HG03039 (cell line): ENCODE measurements at regions not wholly inside any gene's neighbourhood (a gene's known extent, or its start where the extent isn't known, plus 50 kb on each side); places are given as distances from the start of the nearest gene placed in this dataset.
A peak's percentile ranks its signal among the peaks of the same experiment; 100 is the strongest.

ENCODE experiments used
- ATAC-seq: cut with Tn5 transposase; IDR thresholded peaks from one replicate; pipeline ENCODE4 v1.9.1; 2021; ENCODE audit warnings: mild to moderate bottlenecking, moderate library complexity; ENCODE audit not compliant: unreplicated experiment

DNA sequence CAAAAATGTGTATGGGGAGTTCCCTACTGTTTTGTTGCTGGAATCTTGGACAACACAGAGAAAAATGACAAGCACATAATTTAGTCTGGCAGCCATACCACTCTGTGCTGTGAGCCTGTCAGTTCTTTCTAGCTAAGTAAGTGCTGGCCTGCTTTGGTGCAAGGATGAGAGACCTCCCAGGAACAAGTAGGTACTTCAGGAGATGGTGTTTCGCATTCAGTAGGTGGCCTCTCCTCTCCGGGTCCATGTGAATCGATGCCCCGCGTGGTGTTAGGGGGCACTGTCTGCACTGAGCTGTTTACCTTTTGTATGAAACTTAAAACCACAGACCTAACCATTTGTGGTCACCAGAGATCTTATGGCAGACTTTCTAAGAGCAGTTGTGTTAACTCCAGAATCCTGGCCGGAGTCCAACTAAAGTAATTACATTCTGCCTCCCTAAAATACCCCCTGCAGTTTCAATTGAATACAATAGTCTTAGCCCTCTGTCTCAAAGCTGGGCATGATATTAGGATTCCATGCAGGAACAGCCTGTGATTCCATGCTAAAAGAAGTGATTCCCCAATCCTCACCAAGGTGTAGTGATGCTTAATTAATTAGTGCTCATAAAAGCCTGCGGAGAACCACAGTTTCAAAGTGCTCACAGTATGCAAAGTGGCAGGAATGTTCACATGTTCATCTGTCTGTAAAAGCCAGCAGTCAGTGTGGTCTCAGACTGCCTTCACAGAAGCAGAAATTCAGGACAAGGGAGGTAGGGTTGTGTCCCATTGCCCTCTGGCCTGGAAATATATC is 64.2 kb downstream of the LLPH start:
- ATAC-seq, result peak; percentile 58

DNA sequence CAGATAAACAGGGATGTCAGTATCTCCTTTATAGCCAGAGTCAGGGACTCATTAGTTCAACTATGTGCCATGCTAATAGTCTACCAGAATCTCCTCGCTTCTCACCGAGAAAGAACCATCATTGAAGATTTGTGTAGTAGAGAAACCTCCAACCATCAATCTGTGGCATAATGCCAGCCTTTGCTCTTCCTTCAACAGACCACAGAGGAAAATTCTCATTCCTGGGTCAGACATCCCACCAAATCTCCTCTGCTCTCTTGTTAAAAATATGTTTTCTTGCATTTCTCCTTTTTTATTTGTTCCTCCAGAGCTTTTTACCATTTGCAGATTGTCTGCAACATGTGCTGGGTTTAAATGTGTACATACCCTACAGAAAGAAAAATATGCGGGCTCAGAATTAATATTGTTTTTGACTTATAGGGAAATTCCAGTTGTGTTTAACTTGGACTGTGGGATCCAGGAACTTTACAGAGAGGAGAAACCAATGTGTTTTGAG is 64.9 kb downstream of the LLPH start:
- no peak for ATAC-seq

DNA sequence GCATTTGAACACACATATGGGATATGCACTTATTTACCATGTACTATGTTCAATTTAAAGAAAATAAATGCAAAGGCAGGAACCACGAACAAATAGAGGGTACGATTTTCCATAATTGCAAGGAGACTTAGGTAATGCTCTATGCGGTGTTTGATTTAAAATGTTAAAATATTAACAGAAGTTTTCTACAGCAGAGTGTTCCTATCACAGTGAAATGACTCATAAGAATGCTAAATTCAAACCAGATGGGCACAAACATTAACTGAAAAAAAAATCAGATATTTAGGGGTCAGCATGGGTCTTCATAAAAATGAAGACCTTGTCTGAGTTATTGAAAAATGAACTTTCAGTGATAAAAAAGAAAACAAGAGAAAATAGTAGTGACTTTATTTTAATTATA is 65.4 kb downstream of the LLPH start:
- no peak for ATAC-seq

DNA sequence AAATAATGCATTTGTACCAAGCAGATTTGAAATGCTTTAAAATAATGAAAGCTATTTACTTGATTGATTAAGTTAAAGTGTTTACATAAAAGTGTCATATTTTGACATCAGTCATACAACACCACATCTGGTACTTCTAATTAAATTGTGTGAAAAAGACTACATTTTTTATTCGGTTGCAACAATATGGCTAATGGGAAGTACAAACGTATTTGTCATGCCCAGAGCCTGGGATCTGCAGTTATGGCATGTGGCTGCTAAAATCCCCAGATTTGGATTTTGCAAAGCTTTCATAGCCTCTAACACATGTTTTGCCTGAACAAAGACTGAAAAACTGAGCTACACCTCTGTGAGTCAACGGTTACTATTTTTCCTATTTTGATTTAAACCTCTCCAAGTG is 66.6 kb downstream of the LLPH start:
- ATAC-seq, result no peak

DNA sequence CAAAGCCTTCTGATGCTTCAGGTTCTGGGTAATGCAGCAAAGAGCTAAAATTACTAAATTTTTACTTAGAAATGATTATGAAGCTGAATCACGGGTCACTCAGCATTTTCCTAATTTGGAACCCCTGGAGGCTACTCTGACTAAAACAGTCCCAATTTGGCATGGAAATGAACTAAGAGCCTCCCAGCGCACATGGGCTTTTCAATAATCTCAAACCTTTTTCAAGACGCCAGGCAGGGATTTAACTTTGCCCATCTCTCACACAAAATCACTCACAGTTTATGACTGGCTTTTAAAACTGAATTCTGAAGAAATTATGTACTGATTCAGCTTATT is 68.3 kb downstream of the LLPH start:
- ATAC-seq, result no peak

DNA sequence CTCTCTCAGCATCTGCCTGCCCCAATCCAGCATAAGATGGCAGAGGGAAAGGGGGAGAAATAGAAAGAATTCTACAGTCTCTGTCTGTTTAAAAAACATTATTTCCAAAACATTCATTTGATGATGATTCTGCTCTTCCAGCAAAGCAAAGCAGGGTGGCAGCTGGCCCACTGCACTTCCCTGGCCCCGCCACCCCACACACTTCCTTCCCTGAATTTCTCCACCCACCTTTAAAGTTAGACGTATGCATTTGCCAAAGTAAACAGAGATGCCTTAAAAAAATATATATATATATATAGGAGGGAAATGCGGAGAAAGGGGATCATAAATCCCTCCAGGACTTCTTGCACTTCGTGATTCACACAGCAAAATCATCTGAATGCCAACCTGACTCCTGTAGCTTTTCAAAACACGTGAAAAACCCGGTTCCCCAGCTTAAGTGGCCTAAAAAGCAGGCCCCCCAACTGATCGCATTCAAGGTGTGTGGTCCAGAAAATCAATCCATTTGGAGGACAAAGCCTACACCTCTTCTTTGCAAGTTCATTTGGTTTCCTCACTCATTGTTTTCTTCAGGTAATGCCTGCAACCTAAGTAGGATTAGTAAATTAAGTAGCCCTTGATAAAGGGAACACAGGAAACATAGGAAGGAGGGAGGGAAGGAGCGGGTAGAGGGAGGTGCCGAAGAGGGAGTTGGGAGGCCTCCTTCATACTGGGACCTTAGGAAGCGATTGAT is 68.8 kb downstream of the LLPH start:
- no peak for ATAC-seq

DNA sequence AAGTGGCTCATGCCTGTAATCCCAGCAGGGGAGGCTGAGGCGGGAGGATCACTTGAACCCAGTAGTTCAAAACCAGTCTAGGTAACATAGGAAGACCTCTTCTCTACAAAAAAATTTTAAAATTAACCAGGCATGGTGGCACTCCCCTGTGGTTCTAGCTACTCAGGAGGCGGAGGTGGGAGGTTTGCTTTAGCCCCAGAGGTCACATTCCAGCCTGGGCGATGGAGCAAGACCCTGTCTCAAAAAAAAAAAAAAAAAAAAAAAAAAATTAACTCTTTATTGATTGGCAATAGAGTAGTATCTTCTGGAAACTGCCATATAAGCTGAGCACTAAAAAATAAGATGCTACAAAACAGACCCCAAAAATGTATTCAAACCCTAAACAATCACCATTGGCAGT is 69.5 kb downstream of the LLPH start:
- ATAC-seq, result no peak

DNA sequence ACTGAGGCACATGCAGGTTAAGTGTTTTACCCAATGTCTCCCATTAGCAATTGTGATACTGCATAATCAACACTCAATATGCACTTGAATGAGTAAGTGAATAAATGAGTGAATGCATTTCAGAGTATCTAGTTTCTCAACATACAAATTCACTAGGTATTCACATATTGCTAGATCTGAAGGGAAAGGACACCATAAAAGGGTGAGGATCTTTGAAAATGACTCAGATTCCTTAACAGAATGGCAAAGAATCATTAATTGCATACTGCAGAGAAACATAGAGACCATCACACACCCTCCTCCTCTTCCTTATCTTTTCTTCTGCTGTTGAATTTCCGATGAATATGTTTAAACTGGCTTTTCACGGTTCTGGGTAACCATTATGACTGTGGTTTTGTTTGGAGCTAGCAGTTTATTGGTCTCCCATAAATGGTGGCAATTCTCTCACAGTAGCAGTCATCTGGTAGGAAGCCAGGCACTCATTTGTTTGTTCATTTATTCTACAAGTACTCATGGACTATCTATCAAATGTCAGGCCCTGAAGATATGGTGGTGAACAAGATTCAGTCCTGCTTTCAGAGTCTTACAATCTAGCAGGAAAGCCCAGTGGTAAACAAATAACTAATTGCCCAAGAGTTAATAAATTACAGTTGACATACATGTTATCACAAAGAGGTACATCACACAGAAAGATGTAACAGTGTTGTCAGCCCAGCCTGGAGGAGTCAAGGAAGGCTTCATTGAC is 70.2 kb downstream of the LLPH start:
- no peak for ATAC-seq

DNA sequence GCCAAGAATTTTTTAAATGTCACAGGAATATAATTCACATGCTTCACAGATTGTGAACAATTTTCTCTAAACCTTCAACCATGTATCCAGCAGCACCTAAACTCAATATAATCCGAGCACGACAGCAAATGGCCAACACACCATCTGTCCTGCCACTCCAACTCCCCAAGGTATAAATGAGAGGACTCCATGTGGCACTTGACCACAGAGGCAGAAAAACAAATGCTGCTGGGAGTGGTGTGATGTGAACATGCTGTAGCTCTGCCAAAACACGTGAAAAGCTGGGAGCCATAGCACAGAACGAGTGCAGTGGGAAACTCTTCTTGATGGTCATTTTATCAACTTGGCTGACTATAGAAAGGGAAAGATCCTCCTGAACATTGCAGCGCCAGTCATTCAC is 70.9 kb downstream of the LLPH start:
- no peak for ATAC-seq

DNA sequence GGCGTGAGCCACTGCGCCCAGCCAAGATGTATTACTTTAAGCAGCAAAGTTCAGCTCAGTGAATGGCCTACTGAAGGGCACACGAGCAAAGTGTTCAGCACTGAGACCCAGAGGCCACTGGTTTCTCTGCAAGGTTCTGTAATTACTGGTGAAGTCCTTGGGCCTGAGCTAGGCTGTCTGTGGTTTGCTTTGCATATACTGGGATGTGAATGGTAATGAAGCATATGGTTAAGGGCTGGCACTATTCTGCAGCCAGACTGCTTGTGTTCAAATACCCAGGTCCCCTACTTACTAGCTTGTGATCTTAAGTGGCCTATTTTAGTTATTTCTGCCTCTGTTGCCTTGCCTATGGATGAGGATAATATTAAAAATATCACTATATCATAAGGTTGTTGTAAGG is 72.0 kb downstream of the LLPH start:
- no peak for ATAC-seq

DNA sequence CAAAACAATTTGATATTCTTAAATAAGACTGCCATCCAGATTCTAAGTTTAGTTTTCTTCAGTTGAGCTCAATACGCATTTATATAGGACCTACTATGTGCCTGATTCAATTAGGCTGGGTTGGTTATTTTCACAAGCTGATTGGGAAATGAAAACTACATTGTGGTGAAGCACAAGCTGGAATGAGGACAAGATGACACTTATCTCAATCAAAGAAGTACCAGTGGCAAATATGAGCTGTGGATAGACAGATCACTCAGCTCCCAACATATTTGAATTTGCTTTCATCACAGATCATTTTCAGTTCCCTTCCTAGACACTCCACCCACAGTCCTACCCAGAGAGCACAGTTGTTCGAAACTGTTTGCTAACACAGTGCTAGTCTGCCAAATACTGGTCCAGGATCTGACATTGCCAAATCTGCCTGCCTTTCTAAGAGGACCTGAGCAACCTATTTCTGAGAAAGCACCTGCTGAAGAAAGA is 74.7 kb downstream of the LLPH start:
- peak; percentile 92 for ATAC-seq

DNA sequence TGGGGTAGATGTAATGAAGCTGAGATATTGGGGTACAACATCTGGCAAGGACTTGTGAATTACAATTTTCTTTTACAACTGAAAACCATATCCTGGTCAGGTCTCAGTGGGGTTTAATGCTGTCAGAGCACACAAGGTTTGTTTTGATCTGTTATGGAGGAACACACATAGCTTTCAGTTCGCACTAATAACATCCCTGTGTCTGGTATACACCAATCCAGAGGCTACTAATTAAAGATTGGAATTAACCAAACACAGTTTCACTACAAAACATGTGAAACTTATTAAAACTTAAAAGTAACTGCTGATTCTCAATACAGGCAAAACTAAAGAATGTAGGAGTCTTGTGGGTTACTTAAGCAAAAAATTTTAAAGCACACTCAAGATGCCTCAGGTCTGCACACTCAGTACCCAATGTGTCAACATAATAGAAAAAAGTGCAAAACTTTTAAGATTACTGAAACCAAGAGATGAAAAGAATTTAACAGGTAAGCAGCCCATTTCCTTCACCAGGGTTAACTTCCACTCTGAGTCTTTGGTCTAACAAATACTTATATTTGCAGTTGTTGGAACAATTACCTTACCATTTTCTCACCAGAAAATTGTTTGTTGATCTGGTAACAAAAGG is 77.4 kb downstream of the LLPH start:
- ATAC-seq, result no peak

DNA sequence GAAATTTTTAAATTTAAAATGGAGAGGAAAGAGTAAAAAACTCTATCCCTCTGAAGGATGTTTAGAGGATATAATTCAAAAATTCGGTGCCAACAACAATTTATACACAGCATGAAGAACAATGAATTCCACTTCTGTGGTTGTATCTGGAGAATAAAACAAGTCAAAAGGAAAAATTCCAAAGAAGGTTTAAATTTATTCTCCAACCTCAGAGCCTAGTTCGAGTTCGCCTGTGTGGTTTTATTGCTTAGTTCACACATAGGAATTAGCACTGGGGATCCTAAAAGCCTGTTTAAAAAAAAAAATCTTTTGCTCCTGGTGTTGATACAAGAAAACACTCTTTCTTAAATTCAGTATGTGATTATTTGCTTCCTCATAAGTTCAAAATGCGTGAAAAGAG is 79.2 kb downstream of the LLPH start:
- no peak for ATAC-seq

DNA sequence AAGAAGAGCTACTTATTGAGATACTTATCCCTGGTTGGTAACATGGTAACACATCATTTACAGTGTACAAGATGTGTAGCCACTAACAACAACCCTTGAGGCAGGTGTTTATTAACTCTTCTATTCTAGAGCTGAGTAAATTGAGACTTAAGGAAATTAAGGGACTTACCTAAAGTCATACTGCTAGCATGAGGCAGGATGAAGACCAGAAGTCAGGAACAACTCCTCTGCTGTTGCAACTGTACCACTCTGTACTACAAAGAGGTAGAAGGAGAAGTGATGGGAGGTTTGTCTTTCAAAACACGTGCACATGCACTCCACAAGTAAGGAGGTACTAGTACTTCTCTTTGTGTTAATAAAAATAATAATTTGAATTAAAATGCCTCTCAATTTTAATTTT is 79.9 kb downstream of the LLPH start:
- ATAC-seq, result peak; percentile 49

DNA sequence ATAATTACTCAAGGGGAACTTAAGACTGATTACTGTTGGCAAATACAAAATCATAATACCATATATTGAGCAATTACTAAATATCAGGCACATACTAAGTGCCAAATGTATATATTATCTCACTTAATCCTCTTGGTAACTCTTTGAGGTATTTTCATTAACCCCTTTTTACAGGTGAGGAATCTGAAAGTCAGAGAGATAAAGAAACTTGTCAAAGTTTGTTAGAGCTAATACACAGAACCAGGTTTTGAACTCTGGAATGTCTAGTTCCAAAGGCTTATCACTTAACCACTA is 80.3 kb downstream of the LLPH start:
- ATAC-seq, result no peak

DNA sequence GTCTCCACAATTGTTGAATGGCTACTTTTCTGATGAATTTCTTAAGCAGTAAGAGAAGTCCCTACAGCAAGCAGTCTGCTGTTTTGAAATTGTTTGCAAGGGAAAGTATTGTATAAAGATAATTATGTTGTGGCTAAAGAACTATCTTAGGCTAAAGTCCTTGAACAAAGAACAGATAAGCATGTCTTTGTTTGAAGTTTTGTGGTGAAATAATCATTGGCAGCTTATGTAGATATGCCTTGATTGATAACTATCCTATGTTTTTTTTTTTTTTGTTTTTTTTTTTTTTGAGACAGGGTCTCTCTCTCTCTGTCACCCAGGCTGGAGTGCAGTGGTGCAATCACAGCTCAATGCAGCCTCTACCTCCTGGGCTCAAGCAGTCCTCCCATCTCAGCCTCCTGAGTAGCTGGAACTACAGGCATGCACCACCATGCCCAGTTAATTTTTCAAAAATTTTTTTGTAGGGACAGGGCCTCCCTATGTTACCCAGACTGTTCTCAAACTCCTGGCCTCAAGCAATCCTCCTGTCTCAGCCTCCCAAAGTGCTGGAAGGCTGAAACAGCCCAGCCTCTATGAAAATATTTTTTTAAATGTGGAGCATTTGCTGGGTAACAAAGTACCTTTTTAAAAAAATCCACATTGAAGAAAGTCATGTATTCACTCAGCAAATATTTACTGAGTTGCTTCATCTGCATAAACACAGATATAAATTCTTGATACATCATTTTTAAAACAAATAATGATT is 80.8 kb downstream of the LLPH start:
- ATAC-seq, result no peak

DNA sequence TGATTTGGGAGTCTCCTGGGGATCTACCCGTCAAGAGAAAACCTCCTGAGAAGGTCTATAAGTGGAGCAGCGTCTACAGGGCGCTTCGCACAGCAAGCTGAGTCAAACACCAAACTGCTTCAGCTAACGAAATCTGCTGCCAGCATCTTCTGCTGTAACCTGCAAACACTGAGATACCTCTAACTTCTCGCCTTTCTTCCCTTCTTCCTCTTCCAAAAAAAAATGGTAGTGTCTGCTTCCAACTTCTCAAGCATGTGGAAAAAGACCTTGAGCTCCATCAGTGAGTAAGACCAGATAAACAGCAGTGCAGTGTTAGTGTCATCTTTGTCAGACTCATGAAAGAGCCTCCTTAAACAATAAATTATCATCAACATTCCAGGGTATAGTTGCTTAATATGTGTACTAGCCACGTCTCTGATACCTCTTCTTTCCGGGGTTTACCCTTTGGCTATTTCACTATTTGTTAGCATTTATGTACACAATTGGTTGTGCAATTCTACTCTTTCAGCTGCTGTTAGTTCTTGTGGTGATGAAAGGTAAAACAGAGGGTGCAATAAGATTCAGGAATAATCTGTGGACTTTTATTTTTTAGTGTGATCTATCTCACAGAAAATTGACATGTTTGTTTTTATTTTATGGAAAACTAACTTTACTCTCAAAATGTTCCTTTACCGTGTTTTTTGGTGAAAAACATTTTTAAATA is 81.6 kb downstream of the LLPH start:
- ATAC-seq, result no peak

DNA sequence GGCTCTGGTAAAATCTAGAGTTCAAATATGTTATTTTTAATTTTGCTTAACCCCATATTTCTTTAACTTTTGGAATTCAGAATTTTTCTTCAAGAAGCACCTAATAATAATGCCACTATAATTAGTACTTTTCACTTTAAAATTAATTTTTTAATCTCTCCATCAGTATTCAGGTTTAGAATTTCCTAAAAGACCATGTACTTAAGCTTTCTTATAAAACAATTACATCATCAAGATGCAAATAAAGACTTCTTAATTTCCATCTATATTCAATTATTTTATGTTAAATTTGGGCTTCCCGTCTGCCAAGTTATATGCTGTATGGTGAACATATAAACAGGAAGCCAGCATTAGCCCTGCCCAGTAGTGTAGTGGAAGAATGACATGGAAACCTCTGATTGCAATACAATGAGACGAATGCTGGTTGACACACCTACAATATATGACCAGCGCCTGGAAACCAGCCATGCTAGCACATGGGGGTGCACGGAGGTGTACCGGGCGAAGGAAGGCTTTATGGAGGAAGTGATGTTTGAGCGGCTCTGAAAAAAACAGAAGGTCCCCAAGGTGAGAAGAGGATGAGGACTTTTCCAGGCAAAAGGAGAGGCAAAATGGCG is 82.2 kb downstream of the LLPH start:
- ATAC-seq, result no peak

DNA sequence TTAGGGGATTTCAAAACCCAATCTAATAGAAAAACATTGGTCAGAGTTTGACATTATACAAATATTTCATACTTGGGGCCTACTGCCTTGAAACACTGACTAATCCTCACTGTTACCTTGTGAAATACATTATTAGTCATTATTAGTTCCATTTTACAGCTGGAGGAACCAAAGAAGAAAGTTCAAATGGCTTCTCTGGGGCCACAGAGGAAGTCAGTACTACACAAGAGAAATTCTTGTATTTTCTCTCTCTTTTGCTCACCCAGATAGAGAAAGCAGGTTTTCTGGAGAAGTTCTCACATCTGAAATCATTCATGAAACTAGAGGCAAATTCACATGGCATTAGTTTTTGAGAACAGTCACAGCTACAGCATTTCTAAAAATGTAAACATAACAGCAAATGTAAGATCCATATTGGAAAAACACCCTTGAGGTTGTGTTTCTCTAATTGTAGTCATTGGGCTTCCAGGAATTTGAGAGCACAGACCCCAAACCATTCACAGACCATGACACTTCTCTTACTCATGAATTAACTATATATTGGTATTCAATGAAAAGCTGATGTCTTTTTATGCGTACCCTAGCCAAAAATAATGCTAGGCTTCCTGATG is 83.0 kb downstream of the LLPH start:
- ATAC-seq, result peak; percentile 86
